Fibroblast of lung (primary cell): ENCODE measurements at regions not wholly inside any gene's neighbourhood (a gene's known extent, or its start where the extent isn't known, plus 50 kb on each side); places are given as distances from the start of the nearest gene placed in this dataset.

Experiments
- DNase-seq, 2 donors: peaks; one replicate each; pipeline versions ENCODE4 v3.0.0 to v3.0.0-alpha.2; 2010; ENCODE audit warnings: low read depth in 2 of 2
- H2AFZ ChIP-seq: 2 replicates; pipeline ENCODE4 v1.5.1; 2012; ENCODE audit warnings: low read length, control low read depth, inconsistent platforms
- H3K27ac ChIP-seq: 2 replicates; pipeline ENCODE4 v1.5.1; 2011; ENCODE audit warnings: low read length, control low read depth; ENCODE audit not compliant: insufficient read depth
- H3K27me3 ChIP-seq: 2 replicates; pipeline ENCODE4 v1.5.1; 2011; ENCODE audit warnings: mild to moderate bottlenecking, low read length; ENCODE audit not compliant: control insufficient read depth, insufficient read depth
- H3K36me3 ChIP-seq: 2 replicates; pipeline ENCODE4 v1.5.1; 2011; ENCODE audit warnings: low read length; ENCODE audit not compliant: control insufficient read depth, insufficient read depth
- H3K4me1 ChIP-seq: 2 replicates; pipeline ENCODE4 v1.5.1; 2011; ENCODE audit warnings: low read length; ENCODE audit not compliant: control insufficient read depth, insufficient read depth; ENCODE audit errors: extremely low read depth
- H3K4me2 ChIP-seq: 2 replicates; pipeline ENCODE4 v1.5.1; 2011; ENCODE audit warnings: low read length, control low read depth; ENCODE audit not compliant: insufficient read depth; ENCODE audit errors: extremely low read depth
- H3K4me3 ChIP-seq, 4 experiments: fragments of 200-600 bp in 1 of 4; sonication (generic) in 1 of 4; replicated peaks in 1 of 4; 2 replicates each; pipeline ENCODE4 v1.5.1; 2011 to 2016; ENCODE audit warnings: low read length in 4 of 4, low read depth in 3 of 4, mild to moderate bottlenecking in 3 of 4, control low read depth in 2 of 4, inconsistent platforms in 1 of 4, mixed read lengths in 1 of 4; ENCODE audit not compliant: insufficient read depth in 1 of 4; ENCODE audit errors: control extremely low read depth in 1 of 4
- H3K79me2 ChIP-seq: 2 replicates; pipeline ENCODE4 v1.5.1; 2012; ENCODE audit warnings: mild to moderate bottlenecking, low read length, inconsistent platforms; ENCODE audit not compliant: control insufficient read depth, insufficient read depth
- H3K9ac ChIP-seq: 2 replicates; pipeline ENCODE4 v1.5.1; 2011; ENCODE audit warnings: mild to moderate bottlenecking, low read length, control low read depth; ENCODE audit not compliant: insufficient read depth
- H3K9me3 ChIP-seq: 2 replicates; pipeline ENCODE4 v1.5.1; 2012; ENCODE audit warnings: low read depth, low read length; ENCODE audit not compliant: control insufficient read depth, insufficient read depth
- H4K20me1 ChIP-seq: 2 replicates; pipeline ENCODE4 v1.5.1; 2011; ENCODE audit warnings: low read length; ENCODE audit not compliant: control insufficient read depth, insufficient read depth; ENCODE audit errors: extremely low read depth
- EZH2 ChIP-seq: IDR thresholded peaks from 2 replicates; pipeline ENCODE4 v1.5.1; 2012; ENCODE audit warnings: low read length, control low read depth, mild to moderate bottlenecking; ENCODE audit errors: missing control alignments
- TF ChIP-seq, protein P1 (sequence below), 2 donors: IDR thresholded peaks in 1 of 2; conservative IDR thresholded peaks in 1 of 2; 1 replicate in 1 of 2; 2 replicates in 1 of 2; pipeline ENCODE4 v1.5.1; 2011 to 2012; ENCODE audit warnings: low read length in 2 of 2, control low read depth in 1 of 2, inconsistent platforms in 1 of 2, low read depth in 1 of 2, mild to moderate bottlenecking in 1 of 2

DNA sequence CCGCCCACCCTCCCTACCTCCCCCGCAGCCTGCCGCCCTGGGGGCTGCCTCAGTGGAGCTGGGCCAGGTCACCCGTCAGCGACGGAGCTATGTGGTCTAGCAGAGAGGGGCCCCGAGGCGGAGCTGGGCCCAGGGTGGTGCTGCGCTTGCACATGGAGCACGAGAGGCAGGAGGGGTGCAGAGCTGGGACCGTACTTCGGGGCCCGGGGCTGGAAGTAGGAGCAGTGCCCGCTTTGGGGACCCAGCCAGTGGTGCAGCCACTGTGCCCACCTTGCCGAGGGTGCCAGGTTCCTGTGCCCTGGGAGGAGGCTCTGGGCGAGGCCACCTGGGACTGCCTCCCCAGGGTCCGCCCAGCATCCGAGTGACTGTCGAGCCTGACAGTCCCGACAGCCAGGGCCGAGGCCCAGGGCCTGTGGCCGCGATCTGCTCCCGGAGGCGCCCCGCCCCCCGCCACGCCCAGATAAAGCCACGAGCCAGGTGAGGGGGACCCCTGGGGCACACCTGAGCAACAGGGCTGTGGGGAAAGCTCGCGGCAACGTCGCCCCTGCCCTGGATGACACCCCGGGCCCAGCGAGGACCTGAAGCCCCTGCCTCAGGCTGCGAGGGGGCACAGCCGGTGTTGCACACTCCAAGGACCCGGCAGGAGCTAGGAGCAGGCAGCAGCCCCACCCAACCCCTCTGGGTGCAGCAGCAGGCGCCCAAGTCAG, 117.5 kb downstream of the DNAAF6 start:
- no peak for TF ChIP-seq EZH2
- TF ChIP-seq, protein P1, sequence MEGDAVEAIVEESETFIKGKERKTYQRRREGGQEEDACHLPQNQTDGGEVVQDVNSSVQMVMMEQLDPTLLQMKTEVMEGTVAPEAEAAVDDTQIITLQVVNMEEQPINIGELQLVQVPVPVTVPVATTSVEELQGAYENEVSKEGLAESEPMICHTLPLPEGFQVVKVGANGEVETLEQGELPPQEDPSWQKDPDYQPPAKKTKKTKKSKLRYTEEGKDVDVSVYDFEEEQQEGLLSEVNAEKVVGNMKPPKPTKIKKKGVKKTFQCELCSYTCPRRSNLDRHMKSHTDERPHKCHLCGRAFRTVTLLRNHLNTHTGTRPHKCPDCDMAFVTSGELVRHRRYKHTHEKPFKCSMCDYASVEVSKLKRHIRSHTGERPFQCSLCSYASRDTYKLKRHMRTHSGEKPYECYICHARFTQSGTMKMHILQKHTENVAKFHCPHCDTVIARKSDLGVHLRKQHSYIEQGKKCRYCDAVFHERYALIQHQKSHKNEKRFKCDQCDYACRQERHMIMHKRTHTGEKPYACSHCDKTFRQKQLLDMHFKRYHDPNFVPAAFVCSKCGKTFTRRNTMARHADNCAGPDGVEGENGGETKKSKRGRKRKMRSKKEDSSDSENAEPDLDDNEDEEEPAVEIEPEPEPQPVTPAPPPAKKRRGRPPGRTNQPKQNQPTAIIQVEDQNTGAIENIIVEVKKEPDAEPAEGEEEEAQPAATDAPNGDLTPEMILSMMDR (conservative IDR thresholded peaks at IDR 0.05 in 1 of 2, IDR thresholded peaks at IDR 0.05 in 1 of 2; ENCODE audit: low read depth in 1 of 2, low read length in 2 of 2) = no peak
- no peaks in the 10 kb centered on the region for H3K4me1 ChIP-seq
- H3K4me2 ChIP-seq = no peak overlapping the region
- no peaks in the 10 kb centered on the region for H3K79me2 ChIP-seq
- H3K36me3 ChIP-seq = no peaks in the 10 kb centered on the region
- no peaks in the 10 kb centered on the region for H3K27me3 ChIP-seq
- no peak overlapping the region for H3K9ac ChIP-seq
- no peak for DNase-seq
- no peaks in the 10 kb centered on the region for H3K9me3 ChIP-seq
- no peak overlapping the region for H2AFZ ChIP-seq
- no peak overlapping the region for H3K27ac ChIP-seq
- H3K4me3 ChIP-seq = no peak overlapping the region
- H4K20me1 ChIP-seq = no peaks in the 10 kb centered on the region

DNA sequence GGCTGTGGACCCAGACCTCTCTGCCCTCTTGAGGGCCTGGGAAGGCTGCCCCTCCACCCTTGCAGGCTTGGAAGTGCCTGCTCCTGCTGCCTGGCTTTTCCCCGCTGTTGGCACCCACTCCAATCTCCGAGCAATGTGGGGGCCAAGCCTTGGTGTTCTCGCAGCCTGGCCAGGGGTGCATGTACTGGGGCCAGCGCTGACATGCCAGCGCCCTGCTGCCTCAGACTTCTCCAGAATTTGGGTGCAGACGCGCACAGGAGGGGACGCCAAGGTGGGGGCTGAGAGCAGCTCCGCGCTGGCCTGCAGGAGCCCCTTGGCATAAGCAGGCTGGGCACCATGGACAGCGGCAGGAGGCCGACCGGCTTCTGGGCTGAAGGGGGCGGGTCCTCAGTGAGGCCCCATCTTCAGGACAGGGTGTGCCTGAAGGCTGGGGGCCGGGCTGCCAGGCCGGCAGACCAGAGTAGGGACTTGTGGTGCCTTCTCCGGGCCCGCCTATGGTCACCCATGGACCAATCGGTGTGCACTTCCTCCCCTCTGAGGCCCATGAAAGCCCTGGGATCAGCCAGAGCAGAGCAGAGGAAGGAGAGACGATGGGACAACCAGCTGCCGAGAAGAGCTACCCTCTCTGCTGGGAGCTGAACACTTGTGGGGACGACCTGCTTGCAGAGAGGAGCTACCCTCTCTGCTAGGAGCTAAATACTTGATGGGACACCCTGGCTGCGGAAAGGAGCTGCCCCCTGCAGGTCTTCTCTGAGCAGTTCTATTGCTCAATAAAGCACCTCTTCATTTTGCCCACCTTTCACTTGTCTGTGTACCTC, 118.3 kb downstream of the DNAAF6 start:
- no peaks in the 10 kb centered on the region for H4K20me1 ChIP-seq
- H3K36me3 ChIP-seq = no peaks in the 10 kb centered on the region
- H3K27ac ChIP-seq = no peak overlapping the region
- H3K27me3 ChIP-seq = no peaks in the 10 kb centered on the region
- H3K4me1 ChIP-seq = no peaks in the 10 kb centered on the region
- H2AFZ ChIP-seq = no peak overlapping the region
- no peaks in the 10 kb centered on the region for H3K9me3 ChIP-seq
- H3K9ac ChIP-seq = no peak overlapping the region
- DNase-seq = peak; percentile 24 to 33
- TF ChIP-seq, protein P1 (conservative IDR thresholded peaks at IDR 0.05 in 1 of 2, IDR thresholded peaks at IDR 0.05 in 1 of 2; ENCODE audit: low read depth in 1 of 2, low read length in 2 of 2) = peak in 1 of 2 donors; percentile 14
- TF ChIP-seq EZH2 = no peak
- H3K79me2 ChIP-seq = no peaks in the 10 kb centered on the region
- H3K4me2 ChIP-seq = no peak overlapping the region
- no peak overlapping the region for H3K4me3 ChIP-seq

DNA sequence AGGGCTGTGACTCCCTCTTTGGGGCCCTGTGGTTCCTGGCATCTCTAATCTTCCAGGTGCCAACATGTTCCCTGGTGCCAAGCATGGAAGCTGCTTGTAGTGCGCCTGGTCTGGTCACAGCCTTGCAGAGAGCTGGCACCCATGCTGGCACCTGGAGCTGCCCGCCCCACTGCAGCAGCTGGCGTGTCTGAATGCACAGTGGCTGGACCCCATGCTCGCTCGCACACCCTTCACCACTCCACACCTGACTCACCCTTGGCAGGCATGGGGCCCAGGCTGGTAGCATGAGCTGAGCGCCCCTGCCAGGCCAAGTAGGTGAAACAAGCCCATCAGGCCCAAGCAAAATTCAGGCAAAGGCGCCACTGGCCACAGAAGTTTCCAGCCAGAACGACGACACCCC, 119.1 kb downstream of the DNAAF6 start:
- Histone ChIP-seq H3K4me3 (no peak overlapping the region), H3K27ac (no peak overlapping the region), H3K9me3 (no peaks in the 10 kb centered on the region), H3K36me3 (no peaks in the 10 kb centered on the region), H3K4me2 (no peak overlapping the region), H4K20me1 (no peaks in the 10 kb centered on the region), H3K79me2 (no peaks in the 10 kb centered on the region), H3K27me3 (no peaks in the 10 kb centered on the region), H3K4me1 (no peaks in the 10 kb centered on the region), H2AFZ (no peak overlapping the region), H3K9ac (no peak overlapping the region)
- TF ChIP-seq, protein P1 (conservative IDR thresholded peaks at IDR 0.05 in 1 of 2, IDR thresholded peaks at IDR 0.05 in 1 of 2; ENCODE audit: low read depth in 1 of 2, low read length in 2 of 2) = no peak
- no peak for DNase-seq
